B cell (primary cell): ENCODE measurements at regions not wholly inside any gene's neighbourhood (a gene's known extent, or its start where the extent isn't known, plus 50 kb on each side); places are given as distances from the start of the nearest gene placed in this dataset.

Experiments used
- ATAC-seq: fragments of 200-7000 bp; cut with Tn5 transposase; one replicate; pipeline ENCODE4 v1.10.0; 2021; ENCODE audit warnings: low read depth, mild to moderate bottlenecking, moderate number of reproducible peaks, moderate library complexity
- CTCF ChIA-PET: fragments of 350-600 bp; sonication (Branson Sonifier 250); formaldehyde crosslinking; loops from one replicate; lab custom pipeline; 2021; ENCODE audit warnings: antibody characterized with exemption, inconsistent platforms; lab: Charles Lee
- POLR2A ChIA-PET: fragments of 350-600 bp; sonication (Branson Sonifier 250); formaldehyde crosslinking; loops from one replicate; lab custom pipeline; 2021; ENCODE audit warnings: antibody characterized with exemption; lab: Charles Lee
- DNase-seq: peaks from one replicate; pipeline ENCODE4 v3.0.0; 2013
- H2AFZ ChIP-seq: 2 replicates; pipeline ENCODE4 v1.6.1; 2012; ENCODE audit warnings: mild to moderate bottlenecking, low read depth, low read length; ENCODE audit not compliant: insufficient read depth, poor library complexity, severe bottlenecking
- H3K27ac ChIP-seq, 2 donors: 1 replicate in 1 of 2; 2 replicates in 1 of 2; pipeline ENCODE4 v1.5.1; 2012 to 2013; ENCODE audit warnings: low read length in 2 of 2, mild to moderate bottlenecking in 2 of 2, moderate library complexity in 1 of 2
- H3K27me3 ChIP-seq, 4 experiments: fragments of 200-600 bp in 1 of 4; sonication (generic) in 1 of 4; replicated peaks in 1 of 4; 1 replicate in 2 of 4; 2 replicates in 2 of 4; pipeline versions ENCODE4 v1.6.1 to v1.7.0; 2013 to 2016; ENCODE audit warnings: low read length in 3 of 4, mild to moderate bottlenecking in 2 of 4, mixed read lengths in 1 of 4, moderate library complexity in 1 of 4; ENCODE audit not compliant: insufficient read depth in 4 of 4, control insufficient read depth in 3 of 4; ENCODE audit errors: control extremely low read depth in 1 of 4
- H3K36me3 ChIP-seq, 2 experiments: replicated peaks in 1 of 2; 1 replicate in 1 of 2; 2 replicates in 1 of 2; pipeline versions ENCODE4 v1.6.1 to v1.7.1; 2013; ENCODE audit warnings: low read length in 1 of 2; ENCODE audit not compliant: insufficient read depth in 2 of 2, control insufficient read depth in 1 of 2; ENCODE audit errors: control extremely low read depth in 1 of 2, extremely low read depth in 1 of 2
- H3K4me1 ChIP-seq, 2 donors: fragments of 200-600 bp in 1 of 2; sonication (generic) in 1 of 2; 1 replicate in 1 of 2; 2 replicates in 1 of 2; pipeline versions ENCODE4 v1.5.1 to v1.6.1; 2013 to 2017; ENCODE audit warnings: low read length in 2 of 2; ENCODE audit not compliant: control insufficient read depth in 2 of 2, insufficient read depth in 2 of 2
- H3K4me2 ChIP-seq: replicated peaks from 2 replicates; pipeline ENCODE3; 2012; ENCODE audit warnings: mild to moderate bottlenecking, low read depth, low read length; ENCODE audit not compliant: poor library complexity, severe bottlenecking
- H3K4me3 ChIP-seq, 5 experiments: fragments of 200-600 bp in 1 of 5; sonication (generic) in 1 of 5; 1 replicate in 3 of 5; 2 replicates in 2 of 5; pipeline versions ENCODE4 v1.5.1 to v1.7.0; 2011 to 2016; ENCODE audit warnings: low read length in 4 of 5, mild to moderate bottlenecking in 4 of 5, low read depth in 2 of 5, control low read depth in 1 of 5, moderate library complexity in 1 of 5; ENCODE audit not compliant: insufficient read depth in 1 of 5; ENCODE audit errors: control extremely low read depth in 1 of 5, extremely low read depth in 1 of 5
- H3K79me2 ChIP-seq: fragments of 200-600 bp; sonication (generic); one replicate; pipeline ENCODE4 v1.6.0; 2016; ENCODE audit warnings: low read length; ENCODE audit not compliant: control insufficient read depth, insufficient read depth
- H3K9ac ChIP-seq: fragments of 200-600 bp; sonication (generic); 2 replicates; pipeline ENCODE4 v1.6.1; 2017; ENCODE audit warnings: mild to moderate bottlenecking, low read length, moderate library complexity
- H3K9me3 ChIP-seq, 3 donors: one replicate each; pipeline versions ENCODE4 v1.6.1 to v1.7.1; 2013; ENCODE audit warnings: low read length in 2 of 3; ENCODE audit not compliant: control insufficient read depth in 2 of 3, insufficient read depth in 1 of 3; ENCODE audit errors: control extremely low read depth in 1 of 3
- H4K20me1 ChIP-seq: 2 replicates; pipeline ENCODE4 v1.6.0; 2012; ENCODE audit warnings: mild to moderate bottlenecking, low read length; ENCODE audit not compliant: insufficient read depth, control insufficient read depth, poor library complexity, severe bottlenecking
- H3K27ac Mint-ChIP-seq: one replicate; pipeline ENCODE4 v1.8.0; 2021; ENCODE audit warnings: mixed read lengths
- H3K27me3 Mint-ChIP-seq: one replicate; pipeline ENCODE4 v1.8.0; 2021; ENCODE audit warnings: mixed read lengths
- H3K4me1 Mint-ChIP-seq: one replicate; pipeline ENCODE4 v1.8.0; 2021; ENCODE audit warnings: mixed read lengths
- H3K4me3 Mint-ChIP-seq: one replicate; pipeline ENCODE4 v1.8.0; 2021; ENCODE audit warnings: mixed read lengths
- H3K9me3 Mint-ChIP-seq: one replicate; pipeline ENCODE4 v1.8.0; 2022; ENCODE audit warnings: mixed read lengths; ENCODE audit not compliant: insufficient read depth
- CTCF ChIP-seq: fragments of 200-600 bp; IDR thresholded peaks from one replicate; pipeline ENCODE4 v1.8.0; 2022; ENCODE audit warnings: antibody characterized with exemption, mild to moderate bottlenecking
- EZH2 ChIP-seq: IDR thresholded peaks from 2 replicates; pipeline ENCODE4 v1.6.1; 2012; ENCODE audit warnings: borderline replicate concordance, low read depth, mild to moderate bottlenecking, moderate library complexity, low read length; ENCODE audit not compliant: insufficient read depth, poor library complexity, severe bottlenecking
- WGBS: methylation state at CpG from one replicate; pipeline ENCODE4 v1.1.5; 2013; ENCODE audit warnings: missing lambda C conversion rate; ENCODE audit not compliant: insufficient coverage; 5-methylcytosine and 5-hydroxymethylcytosine counted together
- intact Hi-C: fragments of 100-400 bp; cut with micrococcal nuclease; formaldehyde crosslinking; loops from one replicate; pipeline ENCODE4 v1.10.0; 2022

- DNase-seq (peak; percentile 31), ATAC-seq (peak; percentile 46)
- TF ChIP-seq CTCF (no peak), EZH2 (no peak)
- Histone ChIP-seq H3K27ac (peak overlapping the region in 1 of 2 donors; percentile 84), H3K9ac (no peak overlapping the region), H3K4me3 (peak overlapping the region in 2 of 5 experiments; percentile 21 to 27), H3K4me2 (peak overlapping the region; percentile 60), H4K20me1 (no peaks in the 10 kb centered on the region), H3K79me2 (no peaks in the 10 kb centered on the region), H2AFZ (peak overlapping the region; percentile 39), H3K9me3 (peaks cover 0 to 7% (median 0%) of the 10 kb centered on the region in 3 donors), H3K36me3 (no peaks in the 10 kb centered on the region), H3K4me1 (peaks cover 12 to 23% of the 10 kb centered on the region in 2 donors), H3K27me3 (no peaks in the 10 kb centered on the region)
- Mint-ChIP-seq H3K27ac (peak overlapping the region; percentile 87), H3K27me3 (no peaks in the 10 kb centered on the region), H3K9me3 (no peaks in the 10 kb centered on the region), H3K4me3 (peak overlapping the region; percentile 71), H3K4me1 (peaks cover 13% of the 10 kb centered on the region)
- no CpG with 5 or more reads among the region's 2 CpGs for WGBS
- ChIA-PET POLR2A (no interaction called here), CTCF (no interaction called here)
- intact Hi-C loops, result loop anchor here (2.0 to 5.0 kb wide), 2 partner anchors 14 to 55 kb away; no protein-coding TSS in a partner anchor
Measured at GRCh38 chr5:124952566-124952965, 206.1 kb upstream of the ZNF608 start.

DNA sequence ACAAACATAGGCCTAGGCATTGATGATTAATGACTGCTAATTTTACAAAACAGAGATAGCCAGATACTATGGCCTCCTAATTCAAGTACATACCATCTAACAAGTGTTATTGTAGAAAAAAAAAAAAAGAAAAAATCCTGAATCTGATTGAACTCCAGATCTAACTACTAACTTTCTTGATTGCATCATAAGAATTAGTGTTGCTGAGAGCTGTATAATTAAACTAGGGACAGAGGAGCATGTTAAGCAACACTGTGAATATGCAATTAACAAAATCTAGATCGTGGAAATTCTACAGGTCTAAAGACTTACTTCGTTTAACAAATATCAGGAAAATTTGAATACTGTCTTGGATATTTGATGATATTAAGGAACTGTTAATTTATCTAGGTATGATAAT lies 208.3 kb upstream of the ZNF608 start:
- Histone ChIP-seq H2AFZ (no peak overlapping the region), H3K27me3 (no peaks in the 10 kb centered on the region), H3K27ac (no peak overlapping the region), H3K36me3 (no peaks in the 10 kb centered on the region), H4K20me1 (no peaks in the 10 kb centered on the region), H3K4me3 (no peak overlapping the region), H3K4me1 (peaks cover 12 to 18% of the 10 kb centered on the region in 2 donors), H3K9me3 (peaks cover 0 to 7% (median 0%) of the 10 kb centered on the region in 3 donors), H3K9ac (no peak overlapping the region), H3K79me2 (no peaks in the 10 kb centered on the region), H3K4me2 (no peak overlapping the region)
- Mint-ChIP-seq H3K4me1 (peaks cover 11% of the 10 kb centered on the region), H3K9me3 (no peaks in the 10 kb centered on the region), H3K27me3 (no peaks in the 10 kb centered on the region), H3K4me3 (no peak overlapping the region), H3K27ac (no peak overlapping the region)
- CTCF ChIA-PET, result no interaction called here
- no CpG with 5 or more reads among the region's 2 CpGs for WGBS
- intact Hi-C loops, result loop anchor here (5.0 kb wide), 1 partner anchor 53 kb away; no protein-coding TSS in a partner anchor
- no peak for ATAC-seq
- no peak for TF ChIP-seq EZH2
- no peak for TF ChIP-seq CTCF
- POLR2A ChIA-PET, result interaction anchor here (0.6 kb wide), 1 partner anchor 1146 kb away, joined by 3 read pairs; no protein-coding TSS in a partner anchor
- no peak for DNase-seq
